Vagina (tissue), 2 donors: ENCODE measurements at regions not wholly inside any gene's neighbourhood (a gene's known extent, or its start where the extent isn't known, plus 50 kb on each side); places are given as distances from the start of the nearest gene placed in this dataset.

Experiments
- DNase-seq, 2 donors: peaks; one replicate each; pipeline ENCODE4 v3.0.0-alpha.2; 2017; ENCODE audit errors: extremely low spot score in 2 of 2
- H3K27ac ChIP-seq: fragments of 200-600 bp; sonication (generic); one replicate; pipeline ENCODE4 v1.5.1; 2019
- H3K27me3 ChIP-seq: fragments of 200-600 bp; sonication (generic); one replicate; pipeline ENCODE4 v1.5.1; 2019
- H3K36me3 ChIP-seq, 2 donors: fragments of 200-600 bp; sonication (generic); one replicate each; pipeline ENCODE4 v1.5.1; 2017 to 2019
- H3K4me1 ChIP-seq: fragments of 200-600 bp; sonication (generic); one replicate; pipeline ENCODE4 v1.5.1; 2019
- H3K4me3 ChIP-seq, 2 donors: fragments of 200-600 bp; sonication (generic); 1 replicate in 1 of 2; 2 replicates in 1 of 2; pipeline ENCODE4 v1.5.1; 2016 to 2019
- H3K9me3 ChIP-seq: fragments of 200-600 bp; sonication (generic); one replicate; pipeline ENCODE4 v1.5.1; 2019
- POLR2A ChIP-seq, 2 donors: fragments of 450-650 bp; IDR thresholded peaks; one replicate each; pipeline ENCODE4 v1.6.1; 2017; ENCODE audit warnings: antibody characterized with exemption in 2 of 2, mild to moderate bottlenecking in 2 of 2, moderate library complexity in 2 of 2
- POLR2AphosphoS5 ChIP-seq, 2 donors: sonication (generic); formaldehyde crosslinking; IDR thresholded peaks; one replicate each; pipeline ENCODE4 v1.9.0; 2017; ENCODE audit warnings: antibody characterized with exemption in 2 of 2, mild to moderate bottlenecking in 2 of 2, low read depth in 1 of 2; ENCODE audit not compliant: insufficient read depth in 1 of 2
- intact Hi-C: fragments of 100-400 bp; cut with DNase I; formaldehyde crosslinking; loops from one replicate; pipeline ENCODE4 v1.15.1; 2023
- TF ChIP-seq, protein P1 (sequence below), 3 experiments: fragments of 450-650 bp in 2 of 3; fragments of 200-600 bp in 1 of 3; sonication (generic) in 1 of 3; IDR thresholded peaks; one replicate each; pipeline ENCODE4 v1.5.1; 2017 to 2019; ENCODE audit warnings: antibody characterized with exemption in 3 of 3, mild to moderate bottlenecking in 2 of 3, moderate library complexity in 2 of 3

DNA sequence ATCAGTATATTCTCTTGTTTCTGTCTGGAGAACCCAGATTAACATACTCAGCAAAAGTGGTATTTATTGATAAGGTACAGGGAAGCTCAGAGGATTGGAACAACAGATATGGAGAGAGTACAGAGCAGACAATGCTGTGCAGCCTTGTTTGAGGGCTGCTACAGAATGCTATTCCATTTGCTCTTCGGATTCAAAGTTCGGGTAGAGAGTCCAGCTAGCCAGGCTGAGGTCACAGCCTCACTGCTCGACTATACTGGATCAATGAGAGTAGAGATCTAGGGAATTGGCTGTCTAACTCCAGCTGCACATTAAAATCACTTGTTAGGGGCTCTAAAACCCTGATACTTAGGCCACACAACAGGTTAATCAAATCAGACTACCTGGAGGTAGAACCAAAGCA lies 200.1 kb upstream of the BTBD3 start:
- no peak overlapping the region for H3K27ac ChIP-seq
- H3K4me3 ChIP-seq: no peak overlapping the region
- DNase-seq: no peak
- H3K9me3 ChIP-seq: no peaks in the 10 kb centered on the region
- H3K4me1 ChIP-seq: no peaks in the 10 kb centered on the region
- TF ChIP-seq POLR2AphosphoS5 (IDR thresholded peaks at IDR 0.05; ENCODE audit: insufficient read depth in 1 of 2, low read depth in 1 of 2) (no peak), POLR2A (IDR thresholded peaks at IDR 0.05) (no peak)
- TF ChIP-seq, protein P1, sequence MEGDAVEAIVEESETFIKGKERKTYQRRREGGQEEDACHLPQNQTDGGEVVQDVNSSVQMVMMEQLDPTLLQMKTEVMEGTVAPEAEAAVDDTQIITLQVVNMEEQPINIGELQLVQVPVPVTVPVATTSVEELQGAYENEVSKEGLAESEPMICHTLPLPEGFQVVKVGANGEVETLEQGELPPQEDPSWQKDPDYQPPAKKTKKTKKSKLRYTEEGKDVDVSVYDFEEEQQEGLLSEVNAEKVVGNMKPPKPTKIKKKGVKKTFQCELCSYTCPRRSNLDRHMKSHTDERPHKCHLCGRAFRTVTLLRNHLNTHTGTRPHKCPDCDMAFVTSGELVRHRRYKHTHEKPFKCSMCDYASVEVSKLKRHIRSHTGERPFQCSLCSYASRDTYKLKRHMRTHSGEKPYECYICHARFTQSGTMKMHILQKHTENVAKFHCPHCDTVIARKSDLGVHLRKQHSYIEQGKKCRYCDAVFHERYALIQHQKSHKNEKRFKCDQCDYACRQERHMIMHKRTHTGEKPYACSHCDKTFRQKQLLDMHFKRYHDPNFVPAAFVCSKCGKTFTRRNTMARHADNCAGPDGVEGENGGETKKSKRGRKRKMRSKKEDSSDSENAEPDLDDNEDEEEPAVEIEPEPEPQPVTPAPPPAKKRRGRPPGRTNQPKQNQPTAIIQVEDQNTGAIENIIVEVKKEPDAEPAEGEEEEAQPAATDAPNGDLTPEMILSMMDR (IDR thresholded peaks at IDR 0.05): no peak
- H3K27me3 ChIP-seq: no peaks in the 10 kb centered on the region
- H3K36me3 ChIP-seq: no peaks in the 10 kb centered on the region
- intact Hi-C loops: no loop called here

DNA sequence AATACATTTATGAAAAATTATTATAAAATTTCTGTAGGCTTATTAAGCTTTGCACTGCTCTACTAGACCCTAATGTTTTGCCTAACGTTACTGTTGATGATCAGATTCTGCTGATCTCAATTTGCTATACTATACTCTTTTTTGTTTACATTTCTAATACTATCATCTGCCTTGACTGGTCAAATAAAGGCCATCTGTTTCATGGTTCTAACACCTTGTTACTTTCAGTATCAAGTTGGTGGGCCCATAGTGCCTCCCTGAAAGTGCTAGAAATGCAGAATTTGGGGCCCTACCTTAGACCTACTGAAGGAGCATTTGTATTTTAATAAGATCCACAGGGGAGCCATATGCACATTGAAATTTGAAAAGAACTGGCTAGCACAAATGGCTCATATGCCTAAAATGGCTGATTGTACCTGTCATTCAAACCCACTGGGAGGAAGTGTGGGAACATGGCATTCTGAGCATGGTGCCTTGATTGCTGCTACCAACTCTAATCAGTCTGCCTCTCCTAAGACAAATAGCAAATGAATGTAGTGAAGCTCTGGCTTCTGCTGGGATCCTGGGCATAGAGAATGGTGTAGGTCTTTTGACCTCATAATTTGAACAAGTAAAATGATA lies 199.1 kb upstream of the BTBD3 start:
- TF ChIP-seq POLR2AphosphoS5 (IDR thresholded peaks at IDR 0.05; ENCODE audit: insufficient read depth in 1 of 2, low read depth in 1 of 2) (no peak), POLR2A (IDR thresholded peaks at IDR 0.05) (no peak)
- TF ChIP-seq, protein P1 (IDR thresholded peaks at IDR 0.05): no peak
- Histone ChIP-seq H3K4me3 (no peak overlapping the region), H3K9me3 (no peaks in the 10 kb centered on the region), H3K27me3 (no peaks in the 10 kb centered on the region), H3K36me3 (no peaks in the 10 kb centered on the region), H3K27ac (no peak overlapping the region), H3K4me1 (no peaks in the 10 kb centered on the region)
- DNase-seq: no peak
- intact Hi-C loops: no loop called here

DNA sequence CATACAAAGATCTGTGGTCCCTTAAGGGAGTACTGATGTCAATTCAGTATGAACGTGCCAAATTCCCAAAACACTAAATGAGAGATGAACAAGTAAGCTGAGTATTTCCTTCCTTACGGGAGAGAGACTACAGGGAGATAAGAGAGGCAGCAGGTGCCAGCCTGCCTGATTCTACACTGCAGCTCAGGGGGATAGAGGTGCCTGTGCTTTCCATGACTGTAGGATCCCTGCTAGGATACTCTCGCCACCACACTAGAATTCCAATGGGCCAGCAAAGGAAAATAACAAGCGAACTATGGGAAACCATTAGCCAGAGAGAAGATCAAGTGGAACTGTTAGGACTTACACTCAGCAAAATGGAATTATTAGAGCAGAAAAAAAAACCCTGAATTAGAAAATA lies 198.5 kb upstream of the BTBD3 start:
- intact Hi-C loops: no loop called here
- Histone ChIP-seq H3K4me1 (no peaks in the 10 kb centered on the region), H3K4me3 (no peak overlapping the region), H3K27ac (no peak overlapping the region), H3K27me3 (no peaks in the 10 kb centered on the region), H3K9me3 (no peaks in the 10 kb centered on the region), H3K36me3 (no peaks in the 10 kb centered on the region)
- no peak for DNase-seq
- TF ChIP-seq POLR2A (IDR thresholded peaks at IDR 0.05) (no peak), POLR2AphosphoS5 (IDR thresholded peaks at IDR 0.05; ENCODE audit: insufficient read depth in 1 of 2, low read depth in 1 of 2) (no peak)
- TF ChIP-seq, protein P1 (IDR thresholded peaks at IDR 0.05): no peak

DNA sequence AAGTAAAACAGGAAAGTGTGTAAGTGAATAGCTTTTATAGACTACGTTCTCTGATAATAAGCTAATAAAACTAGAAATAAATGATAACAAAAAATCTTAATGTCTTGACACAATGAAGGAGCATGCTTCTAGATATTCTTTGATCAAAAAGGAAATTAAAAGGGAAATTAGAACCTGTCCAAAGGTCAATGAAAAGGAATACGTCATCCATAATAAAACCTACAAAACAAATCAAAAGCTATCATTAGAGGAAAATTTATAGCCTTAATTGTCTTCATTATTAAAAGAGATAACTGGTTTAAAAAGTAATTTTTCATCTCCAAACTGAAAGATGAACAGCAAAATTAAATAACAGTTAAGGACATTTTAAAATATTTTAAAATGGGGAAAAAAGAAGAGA lies 196.3 kb upstream of the BTBD3 start:
- no peak for TF ChIP-seq POLR2A (IDR thresholded peaks at IDR 0.05)
- TF ChIP-seq, protein P1 (IDR thresholded peaks at IDR 0.05): no peak
- TF ChIP-seq POLR2AphosphoS5 (IDR thresholded peaks at IDR 0.05; ENCODE audit: insufficient read depth in 1 of 2, low read depth in 1 of 2): no peak
- DNase-seq: no peak

DNA sequence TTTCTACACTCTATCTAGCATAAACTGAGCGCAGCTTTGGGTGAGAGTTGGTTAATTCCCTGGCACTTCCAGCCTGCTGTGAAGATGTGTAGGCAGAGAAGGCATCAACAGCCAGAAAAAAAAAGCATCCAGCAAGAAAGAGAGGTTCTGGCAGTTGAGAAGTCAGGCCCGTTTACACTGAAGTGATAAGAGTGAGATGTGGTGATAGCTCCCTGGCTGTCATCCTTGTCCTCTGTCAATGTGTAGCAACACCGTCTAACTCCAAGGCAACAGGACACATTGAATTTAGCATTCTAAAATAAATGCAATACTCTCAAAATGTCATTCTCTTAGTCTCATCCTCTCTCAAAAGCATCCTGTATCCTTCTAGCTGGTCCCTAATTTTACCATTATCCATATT lies 193.6 kb upstream of the BTBD3 start:
- H3K36me3 ChIP-seq: no peaks in the 10 kb centered on the region
- no peak overlapping the region for H3K27ac ChIP-seq
- TF ChIP-seq POLR2A (IDR thresholded peaks at IDR 0.05): no peak
- TF ChIP-seq, protein P1 (IDR thresholded peaks at IDR 0.05): no peak
- H3K4me1 ChIP-seq: no peaks in the 10 kb centered on the region
- no peaks in the 10 kb centered on the region for H3K27me3 ChIP-seq
- H3K9me3 ChIP-seq: no peaks in the 10 kb centered on the region
- intact Hi-C loops: no loop called here
- no peak overlapping the region for H3K4me3 ChIP-seq
- DNase-seq: no peak

More for the DNA sequence above, 196.3 kb upstream of the BTBD3 start:
- Histone ChIP-seq H3K4me3 (no peak overlapping the region), H3K9me3 (no peaks in the 10 kb centered on the region), H3K4me1 (no peaks in the 10 kb centered on the region), H3K27me3 (no peaks in the 10 kb centered on the region), H3K36me3 (no peaks in the 10 kb centered on the region), H3K27ac (no peak overlapping the region)
- intact Hi-C loops: no loop called here
